HL-60/S4 treated with phorbol 12-myristate 13-acetate at 8.2 ng/mL for 4 days and 3 days (cell line): ENCODE measurements at regions not wholly inside any gene's neighbourhood (a gene's known extent, or its start where the extent isn't known, plus 50 kb on each side); places are given as distances from the start of the nearest gene placed in this dataset.

ENCODE experiments used
- in situ Hi-C: fragments of 300-500 bp; cut with MboI; formaldehyde crosslinking; loops from 2 replicates; pipeline ENCODE4 v1.15.0; 2022; ENCODE audit warnings: low sequenced_read_pairs

GRCh38 chr15:39350785-39351184 lies 230.1 kb upstream of the THBS1 start:
- in situ Hi-C loops: no loop called here

- in situ Hi-C loops: no loop called here
Measured at GRCh38 chr15:39354189-39354588, 226.7 kb upstream of the THBS1 start.

- in situ Hi-C loops: no loop called here
Measured at GRCh38 chr15:39357480-39358268, 223.2 kb upstream of the THBS1 start.

GRCh38 chr15:39358441-39359041 lies 222.3 kb upstream of the THBS1 start:
- in situ Hi-C loops: no loop called here

GRCh38 chr15:39359771-39360170 lies 221.1 kb upstream of the THBS1 start:
- in situ Hi-C loops: no loop called here

- in situ Hi-C loops: no loop called here
Measured at GRCh38 chr15:39360452-39360851, 220.4 kb upstream of the THBS1 start.

- in situ Hi-C loops: no loop called here
Measured at GRCh38 chr15:39361497-39361896, 219.4 kb upstream of the THBS1 start.

- in situ Hi-C loops: no loop called here
Measured at GRCh38 chr15:39362821-39363561, 217.9 kb upstream of the THBS1 start.

- in situ Hi-C loops: no loop called here
Measured at GRCh38 chr15:39363761-39364586, 216.9 kb upstream of the THBS1 start.

- in situ Hi-C loops: no loop called here
Measured at GRCh38 chr15:39364721-39365120, 216.2 kb upstream of the THBS1 start.

- in situ Hi-C loops: no loop called here
Measured at GRCh38 chr15:39365161-39365560, 215.7 kb upstream of the THBS1 start.

GRCh38 chr15:39365873-39366272 lies 215.0 kb upstream of the THBS1 start:
- in situ Hi-C loops: no loop called here

GRCh38 chr15:39367596-39367995 lies 213.3 kb upstream of the THBS1 start:
- in situ Hi-C loops: no loop called here

- in situ Hi-C loops: no loop called here
Measured at GRCh38 chr15:39369768-39370167, 211.1 kb upstream of the THBS1 start.

- in situ Hi-C loops: no loop called here
Measured at GRCh38 chr15:39376371-39376909, 204.4 kb upstream of the THBS1 start.

GRCh38 chr15:39381517-39381916 lies 199.4 kb upstream of the THBS1 start:
- in situ Hi-C loops: no loop called here

- in situ Hi-C loops: no loop called here
Measured at GRCh38 chr15:39388118-39388517, 192.8 kb upstream of the THBS1 start.

- in situ Hi-C loops: no loop called here
Measured at GRCh38 chr15:39391230-39391629, 189.6 kb upstream of the THBS1 start.

GRCh38 chr15:39392469-39393047 lies 188.3 kb upstream of the THBS1 start:
- in situ Hi-C loops: no loop called here

- in situ Hi-C loops: no loop called here
Measured at GRCh38 chr15:39393575-39394335, 187.1 kb upstream of the THBS1 start.
